Fibroblast of the aortic adventitia (primary cell): ENCODE measurements at regions not wholly inside any gene's neighbourhood (a gene's known extent, or its start where the extent isn't known, plus 50 kb on each side); places are given as distances from the start of the nearest gene placed in this dataset.

Source experiments
- DNase-seq: peaks from one replicate; pipeline ENCODE4 v3.0.0-alpha.2; 2010; ENCODE audit warnings: low read depth
- H3K4me3 ChIP-seq: 2 replicates; pipeline ENCODE4 v1.5.1; 2011; ENCODE audit warnings: low read depth, mild to moderate bottlenecking, control low read depth, low read length, moderate library complexity
- TF ChIP-seq, protein P1 (sequence below): IDR thresholded peaks from 2 replicates; pipeline ENCODE4 v1.5.1; 2011; ENCODE audit warnings: mild to moderate bottlenecking, low read length, control low read depth, inconsistent platforms; ENCODE audit not compliant: insufficient read depth

DNA sequence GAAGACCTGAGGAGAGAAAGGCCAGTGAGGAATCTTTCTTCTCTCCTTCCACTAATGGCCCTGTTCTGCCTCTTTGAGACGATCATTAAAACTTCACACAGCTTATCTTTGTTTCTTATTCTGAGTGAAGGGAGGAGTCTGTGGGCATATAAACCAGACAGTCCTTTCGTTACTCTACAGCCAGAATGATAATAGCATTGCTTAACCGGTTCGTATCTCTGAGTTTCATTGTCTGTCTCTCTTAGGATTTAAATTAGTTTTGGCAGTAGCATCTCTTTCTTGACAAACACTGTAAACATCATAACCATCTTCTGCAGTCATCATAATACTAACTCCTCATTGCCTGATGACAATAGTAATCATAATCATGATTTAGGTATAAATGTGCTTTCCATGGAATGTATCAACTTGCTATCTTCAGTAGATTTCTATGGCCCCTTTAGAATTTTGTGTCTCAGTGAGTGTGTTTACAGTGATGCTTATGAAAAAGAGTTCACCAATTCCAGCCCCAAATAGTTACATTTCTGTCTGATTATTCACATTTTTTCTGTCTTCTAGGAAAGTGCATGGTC, 618.8 kb upstream of the KLF4 start:
- TF ChIP-seq, protein P1, sequence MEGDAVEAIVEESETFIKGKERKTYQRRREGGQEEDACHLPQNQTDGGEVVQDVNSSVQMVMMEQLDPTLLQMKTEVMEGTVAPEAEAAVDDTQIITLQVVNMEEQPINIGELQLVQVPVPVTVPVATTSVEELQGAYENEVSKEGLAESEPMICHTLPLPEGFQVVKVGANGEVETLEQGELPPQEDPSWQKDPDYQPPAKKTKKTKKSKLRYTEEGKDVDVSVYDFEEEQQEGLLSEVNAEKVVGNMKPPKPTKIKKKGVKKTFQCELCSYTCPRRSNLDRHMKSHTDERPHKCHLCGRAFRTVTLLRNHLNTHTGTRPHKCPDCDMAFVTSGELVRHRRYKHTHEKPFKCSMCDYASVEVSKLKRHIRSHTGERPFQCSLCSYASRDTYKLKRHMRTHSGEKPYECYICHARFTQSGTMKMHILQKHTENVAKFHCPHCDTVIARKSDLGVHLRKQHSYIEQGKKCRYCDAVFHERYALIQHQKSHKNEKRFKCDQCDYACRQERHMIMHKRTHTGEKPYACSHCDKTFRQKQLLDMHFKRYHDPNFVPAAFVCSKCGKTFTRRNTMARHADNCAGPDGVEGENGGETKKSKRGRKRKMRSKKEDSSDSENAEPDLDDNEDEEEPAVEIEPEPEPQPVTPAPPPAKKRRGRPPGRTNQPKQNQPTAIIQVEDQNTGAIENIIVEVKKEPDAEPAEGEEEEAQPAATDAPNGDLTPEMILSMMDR, result no peak
- DNase-seq, result no peak

DNA sequence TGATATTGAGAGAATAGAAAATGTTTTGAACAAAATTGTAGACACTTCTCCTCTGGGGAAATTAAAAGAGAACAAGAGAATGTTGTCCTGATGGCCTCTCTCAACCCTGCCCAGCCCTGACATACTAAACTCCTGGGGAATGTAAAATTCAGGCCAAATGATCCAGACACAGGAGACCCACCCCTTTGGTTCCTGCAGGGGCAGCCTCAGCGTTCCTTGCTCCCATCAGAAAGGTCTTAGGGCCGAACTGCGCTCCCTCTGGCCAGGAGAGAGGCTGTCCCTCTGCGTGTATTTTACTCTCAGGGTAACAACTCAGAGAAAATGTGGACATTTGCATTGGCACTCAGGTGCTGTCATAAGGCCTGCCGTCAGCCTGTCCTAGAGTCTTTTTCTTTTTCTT, 616.3 kb upstream of the KLF4 start:
- TF ChIP-seq, protein P1, result peak; percentile 32
- DNase-seq, result peak; percentile 25
- no peak overlapping the region for H3K4me3 ChIP-seq

More for the DNA sequence above, 618.8 kb upstream of the KLF4 start:
- H3K4me3 ChIP-seq, result no peak overlapping the region

DNA sequence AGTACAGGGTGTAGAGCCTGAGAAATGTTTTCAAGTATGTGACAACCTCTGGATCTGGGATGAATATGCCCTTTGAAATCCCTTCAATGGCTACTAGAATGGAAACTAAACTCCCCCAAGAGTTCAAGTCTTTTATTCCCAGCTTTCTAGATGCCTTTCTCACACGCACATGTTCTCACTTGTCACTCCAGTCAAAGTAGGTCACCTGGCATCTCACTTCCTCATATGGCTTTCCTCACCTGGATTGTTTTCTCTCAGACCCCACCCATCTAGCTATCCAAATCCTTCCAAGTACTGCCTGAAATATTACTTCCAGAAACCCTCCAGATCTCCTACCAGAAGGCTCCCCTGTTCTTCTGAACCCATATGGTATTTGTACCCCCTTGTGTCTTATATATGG, 615.4 kb upstream of the KLF4 start:
- H3K4me3 ChIP-seq, result no peak overlapping the region
- TF ChIP-seq, protein P1, result no peak
- DNase-seq, result no peak

DNA sequence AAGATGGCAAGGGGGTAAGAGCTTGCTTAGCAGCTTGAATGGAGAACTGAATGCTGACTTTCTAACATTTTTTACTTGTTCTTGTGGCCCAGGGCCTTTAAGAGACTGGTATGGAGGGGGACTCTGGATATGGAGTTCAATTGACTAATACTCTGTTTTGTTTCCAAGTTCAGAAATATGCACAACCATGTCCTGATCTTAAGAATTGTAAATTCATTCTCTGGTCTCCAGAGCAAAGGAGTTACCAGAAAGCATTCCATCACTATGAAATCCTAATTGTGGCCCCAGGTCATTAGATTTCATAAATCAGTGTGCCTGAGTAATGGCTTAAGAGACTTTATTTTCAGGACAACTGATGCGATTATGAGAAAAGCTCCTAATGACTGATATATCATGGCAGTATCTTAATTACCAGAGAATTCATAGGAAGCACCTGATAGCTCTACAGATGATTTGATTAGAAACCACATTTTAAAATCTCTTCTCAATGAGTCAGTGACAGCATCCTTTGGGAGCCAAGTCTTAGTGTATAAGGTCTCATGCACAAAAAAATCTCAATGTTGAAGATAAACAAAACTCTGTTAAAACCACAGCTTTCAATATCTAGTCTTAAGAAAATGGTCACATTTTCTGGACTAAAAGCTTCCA, 613.6 kb upstream of the KLF4 start:
- TF ChIP-seq, protein P1, result no peak
- peak; percentile 74 for DNase-seq
- no peak overlapping the region for H3K4me3 ChIP-seq

DNA sequence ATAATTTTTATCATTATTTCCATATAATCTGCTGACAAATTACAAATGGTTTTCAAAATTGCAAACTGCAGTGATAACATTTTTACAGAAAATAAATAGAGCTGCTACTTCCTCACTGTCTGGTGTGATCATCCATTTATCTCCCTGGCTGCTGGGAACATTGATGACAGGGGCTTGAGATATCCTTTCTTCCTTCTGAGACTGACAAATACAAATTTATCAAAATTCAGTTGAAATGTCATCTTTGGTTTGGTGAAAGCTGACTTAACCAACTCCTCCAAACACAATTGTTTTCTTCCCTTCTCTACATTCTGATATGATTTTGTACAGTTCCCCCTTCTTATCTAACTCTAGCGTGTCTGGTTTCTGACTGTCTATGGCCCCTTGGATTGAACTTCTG, 611.8 kb upstream of the KLF4 start:
- no peak overlapping the region for H3K4me3 ChIP-seq
- no peak for DNase-seq
- TF ChIP-seq, protein P1, result no peak

DNA sequence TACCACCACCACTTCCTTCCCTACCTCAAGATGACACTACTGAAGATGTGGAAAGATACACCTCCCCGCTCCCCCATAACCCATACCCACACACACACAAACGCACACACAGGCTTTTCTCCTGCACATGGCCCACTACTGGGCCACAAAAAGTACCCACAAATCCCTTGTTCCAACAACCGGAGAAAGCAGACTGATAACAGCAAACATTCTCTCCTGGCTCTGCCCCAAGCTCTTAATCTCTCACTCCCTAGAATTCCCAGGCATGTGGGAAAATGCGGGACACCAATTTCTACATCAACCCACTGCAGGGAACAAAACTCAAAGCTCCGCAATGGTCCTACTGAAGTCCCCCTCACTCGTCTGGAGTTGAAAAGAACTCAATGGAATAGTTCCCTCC, 611.0 kb upstream of the KLF4 start:
- TF ChIP-seq, protein P1, result no peak
- DNase-seq, result peak; percentile 13
- no peak overlapping the region for H3K4me3 ChIP-seq
